ENCODE measurements at regions not wholly inside any gene's neighbourhood (a gene's known extent, or its start where the extent isn't known, plus 50 kb on each side); places are given as distances from the start of the nearest gene placed in this dataset.

- no peak for DNase-seq
- no peak for TF ChIP-seq CTCF (IDR thresholded peaks at IDR 0.05)
- Histone ChIP-seq H3K36me3 (no peaks in the 10 kb centered on the region), H3K9me3 (no peaks in the 10 kb centered on the region), H3K27me3 (no peaks in the 10 kb centered on the region), H3K4me1 (peaks cover 0 to 7% (median 3%) of the 10 kb centered on the region in 4 donors), H3K27ac (no peak overlapping the region), H3K4me3 (no peak overlapping the region)
- intact Hi-C loops (cut with DNase I; ENCODE audit: low total_unique reads): no loop called here
Measured at GRCh38 chr9:7368410-7369292, 430.9 kb downstream of the DMAC1 start.

- intact Hi-C loops (cut with DNase I; ENCODE audit: low total_unique reads): no loop called here
- no peak for TF ChIP-seq CTCF (IDR thresholded peaks at IDR 0.05)
- peaks cover 0 to 7% (median 3%) of the 10 kb centered on the region in 4 donors for H3K4me1 ChIP-seq
- no peak overlapping the region for H3K4me3 ChIP-seq
- H3K27me3 ChIP-seq: no peaks in the 10 kb centered on the region
- DNase-seq: no peak
- H3K9me3 ChIP-seq: no peaks in the 10 kb centered on the region
- H3K27ac ChIP-seq: no peak overlapping the region
- no peaks in the 10 kb centered on the region for H3K36me3 ChIP-seq
Measured at GRCh38 chr9:7367726-7368125, 431.9 kb downstream of the DMAC1 start.

- no peak for TF ChIP-seq CTCF (IDR thresholded peaks at IDR 0.05)
- Histone ChIP-seq H3K27ac (no peak overlapping the region), H3K4me1 (peaks cover 0 to 3% (median 1%) of the 10 kb centered on the region in 4 donors), H3K9me3 (no peaks in the 10 kb centered on the region), H3K36me3 (no peaks in the 10 kb centered on the region), H3K27me3 (no peaks in the 10 kb centered on the region), H3K4me3 (no peak overlapping the region)
- intact Hi-C loops (cut with DNase I; ENCODE audit: low total_unique reads): no loop called here
- no peak for DNase-seq
Measured at GRCh38 chr9:7366121-7366520, 433.5 kb downstream of the DMAC1 start.

GRCh38 chr9:7363777-7364477, 435.7 kb downstream of the DMAC1 start:
- H3K36me3 ChIP-seq: no peaks in the 10 kb centered on the region
- no peaks in the 10 kb centered on the region for H3K27me3 ChIP-seq
- no peaks in the 10 kb centered on the region for H3K9me3 ChIP-seq
- intact Hi-C loops (cut with DNase I; ENCODE audit: low total_unique reads): no loop called here
- TF ChIP-seq CTCF (IDR thresholded peaks at IDR 0.05): no peak
- DNase-seq: no peak
- no peaks in the 10 kb centered on the region for H3K4me1 ChIP-seq
- H3K27ac ChIP-seq: no peak overlapping the region
- no peak overlapping the region for H3K4me3 ChIP-seq

- DNase-seq: no peak
- Histone ChIP-seq H3K4me1 (no peaks in the 10 kb centered on the region), H3K27ac (no peak overlapping the region), H3K4me3 (no peak overlapping the region), H3K9me3 (no peaks in the 10 kb centered on the region), H3K27me3 (no peaks in the 10 kb centered on the region), H3K36me3 (no peaks in the 10 kb centered on the region)
- no peak for TF ChIP-seq CTCF (IDR thresholded peaks at IDR 0.05)
- intact Hi-C loops (cut with DNase I; ENCODE audit: low total_unique reads): no loop called here
Measured at GRCh38 chr9:7360513-7360912, 439.1 kb downstream of the DMAC1 start.

All from tibial artery (tissue), 4 donors.